Cerebellar nuclear complex (tissue), 1 donor: ENCODE measurements at regions not wholly inside any gene's neighbourhood (a gene's known extent, or its start where the extent isn't known, plus 50 kb on each side); places are given as distances from the start of the nearest gene placed in this dataset.
"Not testable (repeated sequence)": the region's sequence is repeated elsewhere in the genome, so short reads cannot be mapped to it uniquely, and the experiment has no call there.

Source experiments
- DNase-seq, 2 experiments: peaks; one replicate each; lab custom pipeline; 2025; lab: John Stamatoyannopoulos, UW

GRCh38 chr3:168779970-168780645 is 684.4 kb upstream of the GOLIM4 start:
- DNase-seq = not testable (repeated sequence)

- no peak for DNase-seq
Measured at GRCh38 chr3:168753724-168754123, 658.0 kb upstream of the GOLIM4 start.

GRCh38 chr3:168752339-168752738 is 656.6 kb upstream of the GOLIM4 start:
- no peak for DNase-seq

- DNase-seq = no peak
Measured at GRCh38 chr3:168747697-168748096, 652.0 kb upstream of the GOLIM4 start.

- no peak for DNase-seq
Measured at GRCh38 chr3:168738527-168739325, 643.0 kb upstream of the GOLIM4 start.

- no peak for DNase-seq
Measured at GRCh38 chr3:168736202-168736601, 640.5 kb upstream of the GOLIM4 start.

GRCh38 chr3:168730073-168730472 is 634.3 kb upstream of the GOLIM4 start:
- no peak for DNase-seq

GRCh38 chr3:168722091-168722490 is 626.4 kb upstream of the GOLIM4 start:
- no peak for DNase-seq

GRCh38 chr3:168714609-168715240 is 619.0 kb upstream of the GOLIM4 start:
- DNase-seq = no peak

- no peak for DNase-seq
Measured at GRCh38 chr3:168709073-168709472, 613.3 kb upstream of the GOLIM4 start.

GRCh38 chr3:168707900-168708299 is 612.2 kb upstream of the GOLIM4 start:
- DNase-seq = no peak

- DNase-seq = no peak
Measured at GRCh38 chr3:168705412-168705811, 609.7 kb upstream of the GOLIM4 start.

GRCh38 chr3:168696051-168696450 is 600.3 kb upstream of the GOLIM4 start:
- no peak for DNase-seq

GRCh38 chr3:168693870-168694269 is 598.1 kb upstream of the GOLIM4 start:
- DNase-seq = no peak

- no peak for DNase-seq
Measured at GRCh38 chr3:168688267-168688666, 592.5 kb upstream of the GOLIM4 start.

GRCh38 chr3:168684519-168684918 is 588.8 kb upstream of the GOLIM4 start:
- no peak for DNase-seq

- DNase-seq = no peak
Measured at GRCh38 chr3:168678730-168679129, 583.0 kb upstream of the GOLIM4 start.

GRCh38 chr3:168671091-168671490 is 575.4 kb upstream of the GOLIM4 start:
- DNase-seq = no peak

- not testable (repeated sequence) for DNase-seq
Measured at GRCh38 chr3:168660879-168661657, 565.3 kb upstream of the GOLIM4 start.

- DNase-seq = no peak
Measured at GRCh38 chr3:168659015-168659414, 563.3 kb upstream of the GOLIM4 start.

GRCh38 chr3:168655611-168656010 is 559.9 kb upstream of the GOLIM4 start:
- DNase-seq = no peak

GRCh38 chr3:168654700-168655099 is 559.0 kb upstream of the GOLIM4 start:
- no peak for DNase-seq
